Ovary (tissue), 3 donors: ENCODE measurements at regions not wholly inside any gene's neighbourhood (a gene's known extent, or its start where the extent isn't known, plus 50 kb on each side); places are given as distances from the start of the nearest gene placed in this dataset.

ENCODE experiments used
- CTCF ChIP-seq, 3 donors: fragments of 450-650 bp in 2 of 3; fragments of 200-600 bp in 1 of 3; IDR thresholded peaks; one replicate each; pipeline versions ENCODE4 v1.5.1 to v1.8.0; 2016 to 2022; ENCODE audit warnings: antibody characterized with exemption in 3 of 3, mild to moderate bottlenecking in 1 of 3
- EP300 ChIP-seq: sonication (generic); formaldehyde crosslinking; IDR thresholded peaks from one replicate; pipeline ENCODE4 v1.6.1; 2017; ENCODE audit warnings: antibody characterized with exemption
- POLR2A ChIP-seq: fragments of 450-650 bp; IDR thresholded peaks from one replicate; pipeline ENCODE4 v1.6.1; 2017; ENCODE audit warnings: antibody characterized with exemption, mild to moderate bottlenecking, moderate library complexity
- donor health status: DM: no; HTN: no; CAD: no.

GRCh38 chr10:93182790-93183189 lies 109.1 kb downstream of the CYP26A1 start:
- TF ChIP-seq CTCF (IDR thresholded peaks at IDR 0.05) (no peak), POLR2A (no peak), EP300 (no peak)
